DLD1 (cell line): ENCODE measurements at regions not wholly inside any gene's neighbourhood (a gene's known extent, or its start where the extent isn't known, plus 50 kb on each side); places are given as distances from the start of the nearest gene placed in this dataset.

ENCODE experiments used
- in situ Hi-C: cut with HindIII; loops from 2 replicates; pipeline ENCODE4 v1.10.0; 2017; ENCODE audit warnings: low sequenced_read_pairs

- in situ Hi-C loops: no loop called here
Observed at GRCh38 chr5:36355516-36355915, 53.8 kb upstream of the RANBP3L start.

DNA sequence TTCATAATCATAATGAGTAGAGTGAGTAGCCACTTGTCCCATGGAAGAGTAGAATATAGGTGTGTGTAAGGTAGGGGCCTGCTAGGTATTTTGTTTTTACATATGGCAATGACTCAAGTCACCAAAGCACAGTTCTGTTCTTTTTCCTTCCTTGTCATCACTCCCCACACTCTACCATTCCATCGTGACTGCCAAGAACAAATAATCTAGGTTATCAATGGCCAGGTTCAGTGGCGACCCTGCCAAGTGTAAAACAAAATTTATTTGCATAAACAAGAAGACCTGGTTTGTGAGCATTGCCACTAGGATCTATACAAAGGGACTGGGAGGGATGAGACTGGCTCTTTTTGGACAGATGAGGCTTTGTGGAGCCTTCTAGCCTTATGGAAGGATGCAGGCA is 55.2 kb upstream of the RANBP3L start:
- in situ Hi-C loops: no loop called here

- in situ Hi-C loops: no loop called here
Observed at GRCh38 chr5:36357391-36357975, 55.8 kb upstream of the RANBP3L start.

- in situ Hi-C loops: no loop called here
Observed at GRCh38 chr5:36359267-36359666, 57.6 kb upstream of the RANBP3L start.

- in situ Hi-C loops: no loop called here
Observed at GRCh38 chr5:36360307-36360706, 58.6 kb upstream of the RANBP3L start.

DNA sequence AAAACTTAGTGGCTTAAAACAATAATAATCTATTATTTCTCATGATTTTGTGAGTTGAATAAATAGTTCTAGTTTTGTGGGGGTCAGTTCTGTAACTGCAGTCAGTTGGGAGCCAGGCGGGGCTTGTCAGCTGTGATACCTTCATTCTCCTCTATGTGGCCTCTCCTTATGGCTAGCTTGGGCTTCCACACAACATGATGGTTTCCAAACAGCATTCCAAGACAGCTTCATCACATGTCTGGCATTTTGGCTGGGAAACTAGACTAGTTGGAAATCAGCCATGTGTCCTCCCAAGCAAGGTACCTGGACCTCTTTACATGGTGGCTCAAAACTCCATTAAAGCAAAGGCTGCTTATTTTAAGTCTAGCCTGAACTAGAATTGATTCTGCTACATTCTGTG is 61.4 kb upstream of the RANBP3L start:
- in situ Hi-C loops: no loop called here

GRCh38 chr5:36363744-36364143 is 62.0 kb upstream of the RANBP3L start:
- in situ Hi-C loops: no loop called here

DNA sequence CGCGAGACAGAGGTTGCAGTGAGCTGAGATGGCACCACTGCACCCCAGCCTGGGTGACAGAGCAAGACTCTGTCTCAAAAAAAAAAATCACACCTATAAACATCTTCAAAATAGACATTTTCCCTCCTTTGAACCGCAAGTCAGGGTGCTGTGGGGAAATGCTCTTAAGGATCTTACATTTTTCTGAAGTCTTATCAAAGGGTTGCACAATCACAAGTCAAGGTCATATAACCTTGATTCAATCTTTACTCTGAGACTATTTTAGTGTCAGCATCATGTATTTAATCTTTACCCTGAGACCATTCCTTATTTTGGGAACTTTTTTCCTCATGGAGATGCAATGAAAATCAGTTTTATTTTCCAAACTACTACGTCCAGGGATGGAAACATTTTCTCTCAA is 62.8 kb upstream of the RANBP3L start:
- in situ Hi-C loops: no loop called here

DNA sequence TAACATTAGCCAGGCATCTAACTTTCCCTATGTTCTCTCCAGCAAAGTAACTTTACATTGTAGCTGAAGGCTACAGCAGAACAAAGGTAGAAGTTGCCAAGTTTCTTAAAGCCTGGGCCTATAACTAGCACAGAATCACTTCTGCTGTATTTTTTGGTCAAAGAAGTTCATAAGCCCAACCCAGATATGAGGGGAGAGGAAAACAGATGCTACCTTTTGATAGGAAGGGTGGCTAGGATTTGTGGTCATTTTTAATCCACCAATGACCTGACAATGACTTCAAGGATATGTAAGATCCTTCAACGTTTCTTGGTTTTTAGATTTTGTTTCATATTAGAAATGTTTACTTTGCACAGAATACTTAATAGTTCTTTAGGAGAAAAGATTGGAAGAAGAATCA is 64.2 kb upstream of the RANBP3L start:
- in situ Hi-C loops: no loop called here

DNA sequence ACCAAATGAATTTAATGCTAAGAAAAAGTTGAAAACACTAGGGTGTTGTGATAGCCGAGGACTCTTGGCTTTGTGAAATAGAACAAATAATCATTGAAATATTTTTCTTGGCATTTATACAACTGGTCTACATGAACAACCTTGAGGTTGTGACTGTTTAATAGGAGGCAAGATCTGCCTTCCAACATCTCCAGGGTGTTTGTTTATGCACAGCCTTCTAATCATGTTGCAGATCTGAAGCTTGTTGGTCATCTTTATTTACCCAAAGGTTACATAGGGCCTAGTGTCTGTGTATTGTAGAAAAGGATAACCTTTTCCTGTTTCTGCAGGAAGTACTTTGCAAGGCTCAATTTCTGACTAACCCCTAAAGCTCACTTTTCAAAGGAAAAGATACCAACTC is 65.2 kb upstream of the RANBP3L start:
- in situ Hi-C loops: no loop called here

GRCh38 chr5:36367524-36367923 is 65.8 kb upstream of the RANBP3L start:
- in situ Hi-C loops: no loop called here

DNA sequence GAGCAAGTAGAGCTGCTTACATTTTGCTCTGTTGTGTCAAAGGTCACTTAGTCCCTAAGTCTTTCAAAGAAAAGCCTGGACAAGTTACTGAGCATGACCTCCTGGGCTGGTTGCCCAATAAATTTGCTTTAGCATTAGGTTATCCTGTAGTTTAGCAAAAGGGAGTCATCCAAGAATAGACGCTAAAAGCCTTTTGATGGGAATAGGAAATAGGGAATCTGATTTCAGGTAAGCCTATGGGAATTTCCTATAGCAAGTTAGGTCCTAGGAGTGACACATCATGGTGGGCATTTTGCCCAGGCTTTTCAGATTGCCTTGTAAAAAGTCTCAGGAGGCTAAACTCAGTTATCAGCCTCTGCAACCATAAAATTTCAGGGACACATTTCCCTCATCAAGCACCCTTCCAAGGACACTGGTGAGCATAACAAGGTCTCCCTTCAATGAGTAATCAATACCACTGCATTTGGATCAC is 67.6 kb upstream of the RANBP3L start:
- in situ Hi-C loops: no loop called here

GRCh38 chr5:36370073-36370472 is 68.4 kb upstream of the RANBP3L start:
- in situ Hi-C loops: no loop called here

DNA sequence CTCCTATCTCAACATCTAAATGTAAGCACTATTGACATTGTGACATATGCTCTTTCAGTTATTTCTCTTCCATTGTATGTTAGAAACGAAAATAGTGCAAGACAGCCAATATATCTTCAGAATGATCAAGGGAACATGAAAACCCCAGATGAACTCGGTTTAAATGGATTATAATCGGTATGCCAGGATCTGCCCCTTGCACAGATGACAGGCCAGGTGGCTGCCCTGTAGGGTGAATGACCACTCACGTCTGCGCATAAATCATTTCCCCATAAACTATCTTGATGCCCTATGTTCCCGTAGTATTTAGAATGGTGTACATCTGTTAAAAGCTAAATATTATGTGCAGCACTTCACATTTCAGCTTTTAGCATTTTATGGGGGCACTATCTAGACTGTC is 69.7 kb upstream of the RANBP3L start:
- in situ Hi-C loops: no loop called here

DNA sequence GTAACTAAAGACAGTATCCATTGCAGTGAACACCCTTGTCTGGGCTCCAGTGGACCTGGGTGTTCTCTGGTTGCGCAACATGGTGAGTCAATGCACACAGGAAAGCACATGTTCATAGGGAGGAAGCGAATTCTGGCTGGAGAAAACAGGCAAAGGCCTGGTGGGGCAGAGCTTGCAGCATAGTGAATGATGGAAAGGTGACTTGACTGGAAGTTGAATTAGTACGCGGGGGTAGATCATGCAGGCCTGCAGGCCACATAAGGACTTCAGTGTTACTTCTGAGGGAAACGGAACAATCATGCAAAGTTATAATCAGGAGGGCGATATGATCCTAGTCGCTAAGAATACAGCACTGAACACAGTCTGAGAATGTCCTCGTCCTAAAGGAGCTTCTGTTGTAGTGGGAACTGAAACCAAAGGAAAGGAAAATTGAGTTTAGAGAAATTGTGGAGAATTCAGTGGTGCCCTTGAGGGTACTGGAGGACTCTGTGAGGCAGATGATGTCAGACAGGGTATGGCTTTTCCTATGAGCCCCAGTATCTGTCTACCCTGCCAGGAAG is 71.9 kb upstream of the RANBP3L start:
- in situ Hi-C loops: no loop called here

DNA sequence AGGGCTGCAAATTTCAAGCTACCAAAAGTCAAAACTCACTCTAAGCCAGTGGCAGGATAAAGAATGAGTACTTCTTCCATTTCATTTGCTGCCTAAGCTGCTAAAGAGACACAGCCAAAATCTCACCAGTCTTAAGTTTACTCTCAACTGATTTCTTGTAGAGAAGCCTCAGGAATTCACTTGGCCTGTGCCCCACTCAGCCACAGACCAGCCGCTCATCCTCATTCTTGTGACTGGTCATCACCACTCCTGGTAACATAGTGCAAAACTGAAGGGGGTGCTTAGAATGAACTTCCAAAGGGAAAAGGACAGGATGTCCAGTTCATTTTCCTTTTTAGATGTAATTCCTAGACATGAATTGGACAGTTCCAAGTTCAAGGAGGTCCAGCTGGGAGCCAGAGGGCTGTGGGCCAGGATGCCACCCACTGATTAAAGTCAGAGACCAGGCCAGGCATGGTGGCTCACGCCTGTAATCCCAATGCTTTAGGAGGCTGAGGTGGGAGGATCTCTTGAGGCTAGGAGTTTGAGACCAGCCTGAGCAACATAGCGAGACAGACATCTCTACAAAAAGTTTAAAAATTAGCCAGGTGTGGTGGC is 72.7 kb upstream of the RANBP3L start:
- in situ Hi-C loops: no loop called here

- in situ Hi-C loops: no loop called here
Observed at GRCh38 chr5:36377192-36377591, 75.5 kb upstream of the RANBP3L start.

GRCh38 chr5:36378551-36378950 is 76.8 kb upstream of the RANBP3L start:
- in situ Hi-C loops: no loop called here

DNA sequence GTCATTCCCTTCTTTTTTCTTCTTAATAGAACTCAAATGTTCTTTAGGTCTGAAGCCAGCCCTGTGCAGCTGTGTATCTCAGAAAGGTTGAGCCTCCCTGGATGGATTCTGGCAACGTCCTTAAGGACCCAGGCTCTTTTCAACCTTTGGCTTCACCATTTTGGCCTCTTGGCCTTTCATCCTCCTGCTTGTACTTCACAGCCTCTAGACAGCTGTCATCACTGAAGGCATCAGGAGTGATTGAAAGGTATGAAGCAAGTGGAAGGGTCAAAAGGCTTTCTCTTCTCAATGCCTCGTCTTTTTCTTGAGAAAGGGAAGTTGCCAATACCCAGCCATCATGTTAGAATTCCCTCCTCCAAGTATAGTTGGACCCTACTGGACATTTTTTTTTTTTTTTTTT is 81.2 kb upstream of the RANBP3L start:
- in situ Hi-C loops: no loop called here

DNA sequence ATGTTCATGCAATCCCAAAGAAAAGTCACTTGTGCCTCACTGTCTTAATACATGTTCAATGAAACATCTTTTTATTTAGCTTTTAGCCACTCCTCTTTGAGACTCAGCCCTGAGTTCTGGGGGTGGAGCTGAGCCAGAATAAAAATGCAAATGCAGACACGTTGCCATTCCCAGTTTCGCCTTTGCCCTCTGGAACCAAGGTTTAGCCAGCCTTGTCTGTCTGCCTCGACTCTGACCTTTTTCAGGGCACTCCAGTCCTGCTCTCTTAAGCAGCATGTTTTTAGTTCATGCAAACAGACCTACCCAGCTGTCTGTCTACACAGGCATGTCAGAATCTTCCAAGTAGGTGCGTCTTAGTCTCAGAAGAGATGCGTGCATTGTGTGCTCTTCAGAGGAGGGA is 82.2 kb upstream of the RANBP3L start:
- in situ Hi-C loops: no loop called here

GRCh38 chr5:36384845-36385244 is 83.1 kb upstream of the RANBP3L start:
- in situ Hi-C loops: no loop called here

DNA sequence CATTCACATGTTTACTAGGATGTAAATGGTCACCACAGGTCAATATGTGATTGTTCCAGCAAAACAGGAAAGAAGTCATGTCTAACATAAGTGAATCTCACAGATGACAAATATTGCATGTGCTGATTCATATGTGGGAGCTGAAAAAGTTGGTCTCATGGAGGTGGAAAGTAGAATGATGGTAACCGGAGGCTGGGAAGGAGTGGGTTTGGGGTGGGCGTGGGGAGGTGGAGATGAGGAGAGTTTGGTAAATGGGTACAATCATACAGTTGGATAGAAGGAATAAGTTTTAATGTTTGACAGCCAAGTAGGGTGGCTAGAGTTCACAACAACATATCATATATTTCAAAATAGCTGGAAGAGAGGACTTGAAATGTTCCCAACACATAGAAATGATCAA is 83.8 kb upstream of the RANBP3L start:
- in situ Hi-C loops: no loop called here

GRCh38 chr5:36388288-36388687 is 86.6 kb upstream of the RANBP3L start:
- in situ Hi-C loops: no loop called here
